ENCODE measurements at regions not wholly inside any gene's neighbourhood (a gene's known extent, or its start where the extent isn't known, plus 50 kb on each side); places are given as distances from the start of the nearest gene placed in this dataset.

- intact Hi-C loops (cut with DNase I): no loop called here
- no peak overlapping the region for H3K4me3 ChIP-seq
- no peaks in the 10 kb centered on the region for H3K9me3 ChIP-seq
- no peak for TF ChIP-seq CTCF (IDR thresholded peaks at IDR 0.05)
- no peak for DNase-seq
- ATAC-seq: no peak
- no peaks in the 10 kb centered on the region for H3K36me3 ChIP-seq
- H3K27me3 ChIP-seq (ENCODE audit: low read depth): no peaks in the 10 kb centered on the region
- no peak overlapping the region for H3K27ac ChIP-seq
- no peaks in the 10 kb centered on the region for H3K4me1 ChIP-seq
Observed at GRCh38 chr4:163273922-163274321, 58.5 kb downstream of the NPY1R start.

GRCh38 chr4:163273203-163273602 lies 59.2 kb downstream of the NPY1R start:
- Histone ChIP-seq H3K36me3 (no peaks in the 10 kb centered on the region), H3K4me3 (no peak overlapping the region), H3K27me3 (ENCODE audit: low read depth) (no peaks in the 10 kb centered on the region), H3K4me1 (no peaks in the 10 kb centered on the region), H3K9me3 (no peaks in the 10 kb centered on the region), H3K27ac (no peak overlapping the region)
- ATAC-seq: no peak
- intact Hi-C loops (cut with DNase I): no loop called here
- DNase-seq: no peak
- no peak for TF ChIP-seq CTCF (IDR thresholded peaks at IDR 0.05)

GRCh38 chr4:163271555-163272127 lies 60.8 kb downstream of the NPY1R start:
- Histone ChIP-seq H3K27me3 (ENCODE audit: low read depth) (no peaks in the 10 kb centered on the region), H3K27ac (no peak overlapping the region), H3K4me1 (no peaks in the 10 kb centered on the region), H3K9me3 (no peaks in the 10 kb centered on the region), H3K4me3 (no peak overlapping the region), H3K36me3 (no peaks in the 10 kb centered on the region)
- intact Hi-C loops (cut with DNase I): no loop called here
- no peak for TF ChIP-seq CTCF (IDR thresholded peaks at IDR 0.05)
- no peak for DNase-seq
- ATAC-seq: peak; percentile 76 to 90

GRCh38 chr4:163269869-163270268 lies 62.5 kb downstream of the NPY1R start:
- no peak for ATAC-seq
- no peaks in the 10 kb centered on the region for H3K36me3 ChIP-seq
- TF ChIP-seq CTCF (IDR thresholded peaks at IDR 0.05): no peak

GRCh38 chr4:163269166-163269565 lies 63.2 kb downstream of the NPY1R start:
- Histone ChIP-seq H3K4me3 (no peak overlapping the region), H3K27me3 (ENCODE audit: low read depth) (no peaks in the 10 kb centered on the region), H3K27ac (no peak overlapping the region), H3K36me3 (no peaks in the 10 kb centered on the region), H3K4me1 (no peaks in the 10 kb centered on the region), H3K9me3 (no peaks in the 10 kb centered on the region)
- TF ChIP-seq CTCF (IDR thresholded peaks at IDR 0.05): no peak
- intact Hi-C loops (cut with DNase I): no loop called here
- ATAC-seq: no peak
- no peak for DNase-seq

More at GRCh38 chr4:163269869-163270268, 62.5 kb downstream of the NPY1R start:
- no peak for DNase-seq
- no peaks in the 10 kb centered on the region for H3K27me3 ChIP-seq (ENCODE audit: low read depth)
- intact Hi-C loops (cut with DNase I): no loop called here
- no peak overlapping the region for H3K4me3 ChIP-seq
- H3K27ac ChIP-seq: no peak overlapping the region
- no peaks in the 10 kb centered on the region for H3K4me1 ChIP-seq
- H3K9me3 ChIP-seq: no peaks in the 10 kb centered on the region

- Histone ChIP-seq H3K36me3 (no peaks in the 10 kb centered on the region), H3K9me3 (no peaks in the 10 kb centered on the region), H3K27me3 (ENCODE audit: low read depth) (no peaks in the 10 kb centered on the region), H3K27ac (no peak overlapping the region), H3K4me3 (no peak overlapping the region), H3K4me1 (no peaks in the 10 kb centered on the region)
- intact Hi-C loops (cut with DNase I): no loop called here
- DNase-seq (no peak), ATAC-seq (no peak)
- TF ChIP-seq CTCF (IDR thresholded peaks at IDR 0.05): no peak
Observed at GRCh38 chr4:163264934-163265333, 67.5 kb downstream of the NPY1R start.

Data from lower lobe of right lung (tissue), 2 donors.